Erythroblast (primary cell): ENCODE measurements at regions not wholly inside any gene's neighbourhood (a gene's known extent, or its start where the extent isn't known, plus 50 kb on each side); places are given as distances from the start of the nearest gene placed in this dataset.
A peak's percentile ranks its signal among the peaks of the same experiment; 100 is the strongest.

Source experiments
- DNase-seq, 2 experiments: peaks; one replicate each; lab custom pipeline; 2025; lab: John Stamatoyannopoulos, UW
- GATA1 ChIP-seq: IDR thresholded peaks from 2 replicates; pipeline ENCODE4 v1.6.1; 2011; ENCODE audit warnings: low read depth, mild to moderate bottlenecking, control low read depth, low read length, moderate library complexity
- POLR2A ChIP-seq: IDR thresholded peaks from 2 replicates; pipeline ENCODE4 v1.6.1; 2011; ENCODE audit warnings: mild to moderate bottlenecking, low read length

DNA sequence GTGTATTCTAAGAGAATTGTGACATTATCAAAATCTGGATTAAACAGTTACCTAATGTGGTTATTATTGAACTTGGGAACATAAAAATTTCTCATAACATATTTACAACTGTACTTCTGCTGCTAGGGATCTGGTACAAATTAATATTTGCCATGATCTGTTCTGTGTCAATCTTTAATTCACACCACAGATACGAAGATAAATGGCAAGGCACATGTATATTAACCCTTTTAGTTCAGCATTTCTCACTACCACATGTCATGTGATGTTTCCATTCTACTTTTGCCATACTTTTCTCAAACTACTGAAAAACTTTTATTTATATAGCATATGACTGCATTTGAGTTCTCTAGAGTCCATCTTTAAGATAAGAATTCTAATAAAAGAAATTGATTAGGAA is 295.3 kb upstream of the DDX18 start:
- no peak for TF ChIP-seq POLR2A
- no peak for TF ChIP-seq GATA1
- DNase-seq = no peak

DNA sequence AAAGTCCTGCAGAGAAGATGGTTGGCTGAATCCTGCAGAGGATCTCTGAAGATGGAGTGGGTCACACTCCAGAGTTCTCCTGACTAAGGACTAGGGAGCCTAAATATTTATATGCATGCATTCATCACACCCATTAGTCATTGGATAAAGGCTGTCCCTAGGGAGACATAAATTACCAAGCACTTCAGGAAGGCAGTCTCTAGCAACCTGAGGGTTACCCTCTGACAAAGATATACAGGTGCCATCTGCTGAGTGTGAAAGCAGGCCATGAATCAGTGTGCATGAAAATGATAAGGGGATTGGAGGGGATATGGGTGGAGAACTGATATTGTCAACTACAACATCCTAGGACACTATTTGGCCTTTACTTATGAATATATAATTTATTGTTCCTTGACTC is 294.8 kb upstream of the DDX18 start:
- TF ChIP-seq GATA1 (no peak), POLR2A (no peak)

DNA sequence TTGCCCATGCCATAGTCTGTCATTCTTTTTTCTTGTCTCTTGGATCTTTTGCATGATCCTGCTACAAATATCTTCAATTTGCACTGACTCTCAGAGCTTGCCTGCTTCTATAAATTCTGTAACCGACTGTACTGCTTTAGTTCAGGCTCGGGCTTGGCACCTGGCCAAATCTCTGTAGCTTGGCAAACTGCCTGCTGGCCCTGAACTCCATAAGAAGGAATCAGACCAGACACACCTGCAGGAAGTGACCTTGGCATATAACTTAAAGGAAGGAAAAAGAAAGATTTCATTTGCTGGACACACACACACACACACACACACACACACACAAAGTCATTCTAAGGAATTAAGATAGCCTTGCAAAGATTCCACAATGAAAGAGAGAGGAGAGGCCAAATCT is 291.2 kb upstream of the DDX18 start:
- peak in 1 of 2 experiments; percentile 8 for DNase-seq
- TF ChIP-seq GATA1 (no peak), POLR2A (no peak)

More for the DNA sequence above, 294.8 kb upstream of the DDX18 start:
- DNase-seq = no peak

DNA sequence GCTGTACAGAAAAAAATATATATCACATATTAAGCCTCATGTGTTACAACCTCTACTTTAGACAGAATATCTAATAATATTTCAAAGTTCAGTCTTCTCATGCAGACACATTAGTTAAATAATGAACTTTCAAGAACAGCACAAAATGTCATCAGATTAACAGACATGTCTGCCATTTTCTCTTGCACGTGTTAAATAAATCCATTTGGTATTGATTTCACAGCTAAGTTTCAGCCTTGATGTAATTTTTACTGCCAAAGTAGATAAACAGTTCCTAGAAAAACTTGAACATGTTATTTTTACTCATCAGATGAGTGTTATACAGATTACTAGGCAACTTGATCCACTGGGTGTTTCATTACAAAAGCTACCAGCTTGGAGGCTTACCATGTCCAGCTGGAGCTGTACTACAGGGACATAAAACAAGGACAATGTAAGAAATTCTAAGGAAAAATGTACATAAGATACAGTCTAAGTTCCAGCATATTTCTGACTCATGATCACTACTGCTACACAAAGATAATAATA is 290.7 kb upstream of the DDX18 start:
- TF ChIP-seq GATA1 (no peak), POLR2A (no peak)
- no peak for DNase-seq

DNA sequence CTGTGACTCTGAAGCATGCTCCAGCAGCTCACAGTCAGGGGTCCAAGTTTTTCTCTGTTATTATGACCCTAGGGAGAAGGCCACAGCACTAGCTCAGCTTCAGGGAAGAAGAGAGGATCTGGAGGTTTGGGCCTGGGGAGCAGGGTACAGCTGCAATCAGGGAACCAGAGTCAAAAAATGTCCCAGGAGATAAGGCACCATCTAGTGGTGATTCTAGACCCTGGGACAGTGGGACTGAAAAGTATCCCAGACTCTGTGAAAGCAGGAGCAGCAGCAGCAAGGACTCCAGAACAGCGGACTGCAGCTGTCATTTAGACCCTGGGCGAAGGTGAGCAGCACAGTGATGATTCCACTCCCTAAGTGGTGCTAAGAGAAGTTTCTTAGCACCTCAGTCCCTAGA is 278.4 kb upstream of the DDX18 start:
- TF ChIP-seq POLR2A = no peak
- no peak for TF ChIP-seq GATA1

DNA sequence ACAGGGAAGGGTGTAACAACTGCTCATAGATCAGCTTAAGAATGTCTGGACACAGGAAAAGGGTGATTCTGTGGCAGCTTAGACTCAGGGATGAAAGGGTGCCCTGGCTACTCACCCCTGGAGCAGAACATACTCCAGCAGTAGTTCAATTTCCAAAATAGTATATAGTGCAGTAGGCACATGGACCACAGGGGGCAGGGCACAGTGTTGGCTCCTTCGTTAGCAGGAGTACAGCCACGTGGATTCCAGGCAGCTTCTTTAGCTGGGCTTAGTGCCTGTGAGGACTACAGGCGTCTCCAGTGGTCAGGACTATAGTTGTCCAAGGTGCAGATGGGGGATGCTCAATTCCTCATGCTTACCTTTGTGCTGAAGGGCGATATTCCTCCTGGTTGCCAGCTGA is 277.5 kb upstream of the DDX18 start:
- no peak for DNase-seq
- TF ChIP-seq POLR2A (no peak), GATA1 (no peak)

More for the DNA sequence above, 278.4 kb upstream of the DDX18 start:
- DNase-seq = no peak

DNA sequence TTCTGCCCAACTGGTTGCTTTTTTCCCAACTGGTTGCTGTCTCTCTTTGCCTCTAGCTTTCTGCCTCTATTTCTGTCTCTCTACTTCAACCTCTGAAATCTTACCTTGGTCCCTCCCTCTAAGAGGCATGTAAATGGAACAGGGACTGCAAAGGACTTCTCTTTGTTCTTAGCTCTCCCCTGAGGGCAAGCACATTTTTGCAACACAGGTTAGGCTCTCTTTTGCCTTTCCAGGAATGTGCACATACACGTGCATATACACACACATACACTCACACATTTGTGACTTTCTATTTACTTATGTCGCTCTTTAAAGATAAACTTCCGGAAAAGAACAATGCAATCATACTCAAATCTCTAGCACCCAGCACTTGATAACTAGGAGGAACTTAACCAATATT is 262.6 kb upstream of the DDX18 start:
- no peak for TF ChIP-seq GATA1
- TF ChIP-seq POLR2A = no peak
- DNase-seq = no peak

DNA sequence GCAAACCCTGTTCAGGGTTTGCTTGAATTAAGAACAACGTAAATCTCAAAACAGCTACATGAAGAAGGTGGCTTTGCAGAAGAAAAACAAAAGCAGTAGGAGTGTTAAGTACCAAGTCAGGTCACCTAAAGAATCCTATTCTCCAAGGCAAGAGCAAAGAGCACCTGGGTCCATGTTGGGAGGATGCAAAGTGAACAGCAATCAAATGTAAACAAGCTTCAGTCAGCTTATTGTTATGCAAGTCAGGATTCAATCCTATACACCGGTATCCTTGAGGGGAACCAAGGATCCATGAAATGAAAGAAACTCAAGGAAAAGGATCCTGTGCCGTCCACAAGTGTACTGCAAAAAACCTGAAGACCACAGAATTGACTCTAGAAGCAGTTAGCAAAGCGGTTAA is 261.0 kb upstream of the DDX18 start:
- TF ChIP-seq POLR2A (no peak), GATA1 (no peak)
- DNase-seq = no peak

DNA sequence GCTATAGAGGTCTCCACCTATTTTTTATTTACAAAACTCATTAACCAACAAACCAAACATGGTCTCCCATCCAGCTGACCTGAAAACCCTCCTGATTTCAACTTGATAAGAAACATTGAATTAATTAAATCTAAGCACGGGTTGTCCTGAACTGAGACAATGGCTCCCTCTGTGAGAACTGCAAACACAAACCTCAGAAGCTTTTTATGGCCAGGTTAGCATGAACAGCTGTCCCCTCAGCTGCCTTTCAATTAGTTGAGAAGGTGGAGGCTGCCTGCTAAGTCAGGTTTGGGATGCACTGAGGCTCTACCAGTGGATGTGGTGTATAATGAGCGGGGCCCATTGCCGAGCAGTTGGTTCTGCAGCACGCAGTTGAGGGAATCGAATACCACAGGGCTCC is 258.5 kb upstream of the DDX18 start:
- no peak for DNase-seq
- TF ChIP-seq POLR2A = no peak
- no peak for TF ChIP-seq GATA1

DNA sequence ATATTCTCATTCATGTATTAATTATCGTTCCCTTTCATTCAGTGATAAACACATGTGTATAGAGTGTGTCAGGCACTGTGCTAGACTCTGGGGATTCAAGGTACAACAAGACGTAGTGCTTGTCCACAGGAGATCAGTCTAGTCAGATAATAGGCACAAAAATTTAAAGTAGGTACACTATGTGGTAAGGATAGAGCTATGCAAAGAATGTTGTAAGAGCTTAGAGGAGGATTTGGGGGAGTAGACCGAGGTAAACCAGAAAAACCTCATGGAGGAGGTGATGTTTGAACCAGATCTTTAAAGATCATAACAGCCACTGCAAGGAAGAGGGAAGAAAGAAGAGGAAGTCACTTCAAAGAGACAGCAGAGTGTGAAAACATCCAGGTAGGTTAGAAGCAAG is 256.9 kb upstream of the DDX18 start:
- no peak for DNase-seq
- no peak for TF ChIP-seq GATA1
- TF ChIP-seq POLR2A = no peak

DNA sequence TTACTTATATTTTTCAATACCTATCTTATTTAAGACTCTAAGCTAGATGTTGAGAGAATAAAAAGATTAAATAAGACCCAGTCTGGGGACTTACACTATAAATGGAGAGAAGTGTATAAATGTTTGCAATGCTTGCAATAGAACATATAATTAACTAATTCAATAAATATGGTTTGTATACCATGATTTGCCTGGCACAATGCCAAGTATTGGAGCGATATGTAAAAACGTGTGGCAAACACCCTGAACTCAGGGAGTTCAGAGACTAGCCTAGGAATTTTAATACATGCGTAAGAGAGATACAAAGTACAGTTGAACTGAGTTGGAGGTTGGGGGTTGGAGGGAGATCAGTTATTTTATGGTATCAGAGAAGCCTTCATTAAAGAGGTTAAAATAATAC is 251.8 kb upstream of the DDX18 start:
- DNase-seq = no peak

DNA sequence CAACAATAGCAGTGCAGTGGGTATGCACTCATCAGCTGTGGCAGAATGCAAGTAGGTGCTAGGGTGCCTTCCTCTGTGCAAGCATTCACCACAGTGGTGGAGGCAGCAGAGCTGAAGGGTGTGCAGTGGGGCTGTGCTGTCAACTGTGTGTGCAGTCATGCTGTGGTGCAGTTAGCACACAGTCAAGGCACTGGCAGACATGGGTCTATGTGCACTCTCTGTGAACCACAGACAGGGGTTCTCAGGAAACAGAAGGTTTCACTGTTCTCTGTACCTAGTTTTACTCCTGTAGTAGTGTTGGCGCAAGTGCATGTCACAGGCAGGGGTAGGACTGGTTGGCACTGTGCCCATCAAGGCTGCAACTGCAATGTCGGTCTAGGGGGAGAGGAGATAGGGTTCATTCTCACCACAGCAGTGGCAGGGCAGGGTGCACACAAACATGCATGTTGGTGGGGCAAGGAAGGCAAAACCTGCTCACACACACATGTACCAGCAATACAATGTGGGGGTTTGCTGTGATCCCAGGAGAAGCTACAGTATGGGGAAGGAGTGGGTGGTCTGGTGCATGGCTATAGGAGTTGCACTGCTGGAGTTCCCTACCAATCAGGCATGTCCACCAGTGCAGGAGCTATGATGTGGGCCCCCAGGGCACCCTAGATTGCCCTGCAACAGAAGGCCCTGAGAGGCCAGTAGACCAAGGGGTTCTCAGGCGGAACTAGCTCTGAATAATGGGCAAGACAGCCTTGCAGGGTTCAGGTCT is 242.7 kb upstream of the DDX18 start:
- TF ChIP-seq GATA1 (no peak), POLR2A (no peak)
- DNase-seq = no peak

More for the DNA sequence above, 251.8 kb upstream of the DDX18 start:
- TF ChIP-seq POLR2A (no peak), GATA1 (no peak)

DNA sequence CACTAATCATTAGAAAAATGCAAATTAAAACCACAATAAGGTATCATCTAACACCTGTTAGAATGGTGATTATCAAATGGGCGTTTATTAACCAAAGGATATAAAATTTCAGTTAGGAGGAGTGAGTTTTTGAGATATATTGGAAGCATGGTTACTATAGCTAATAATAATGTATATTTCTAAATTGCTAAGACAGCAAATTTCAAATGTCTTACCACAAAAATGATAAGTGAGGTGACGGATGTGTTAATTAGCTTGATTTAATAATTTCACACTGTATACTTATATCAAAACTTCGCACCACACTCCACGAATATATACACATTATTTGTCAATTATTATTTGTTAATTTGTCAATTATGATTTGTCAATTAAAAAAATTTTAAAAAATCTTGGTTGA is 227.2 kb upstream of the DDX18 start:
- TF ChIP-seq GATA1 = no peak
- TF ChIP-seq POLR2A = no peak
- no peak for DNase-seq

DNA sequence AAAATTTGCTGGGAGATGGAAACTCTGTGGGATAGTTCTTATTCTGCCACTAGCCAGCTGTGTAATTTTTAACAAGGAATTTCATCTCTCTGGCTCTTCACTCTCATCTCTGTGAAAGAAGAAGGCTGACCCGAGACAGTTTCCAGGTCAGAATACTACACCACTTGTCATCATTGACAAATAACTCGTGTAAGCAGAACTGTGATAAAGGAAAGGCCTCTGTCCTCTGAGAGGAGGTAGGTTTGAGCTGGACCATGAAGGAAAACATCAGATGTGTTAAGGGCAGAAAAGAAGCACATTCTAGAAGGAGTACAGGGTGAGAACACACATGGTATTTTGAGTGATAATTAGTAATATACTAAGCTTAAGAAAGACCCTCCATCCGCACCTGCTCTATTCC is 211.4 kb upstream of the DDX18 start:
- TF ChIP-seq POLR2A = no peak
- no peak for TF ChIP-seq GATA1
- DNase-seq = no peak

DNA sequence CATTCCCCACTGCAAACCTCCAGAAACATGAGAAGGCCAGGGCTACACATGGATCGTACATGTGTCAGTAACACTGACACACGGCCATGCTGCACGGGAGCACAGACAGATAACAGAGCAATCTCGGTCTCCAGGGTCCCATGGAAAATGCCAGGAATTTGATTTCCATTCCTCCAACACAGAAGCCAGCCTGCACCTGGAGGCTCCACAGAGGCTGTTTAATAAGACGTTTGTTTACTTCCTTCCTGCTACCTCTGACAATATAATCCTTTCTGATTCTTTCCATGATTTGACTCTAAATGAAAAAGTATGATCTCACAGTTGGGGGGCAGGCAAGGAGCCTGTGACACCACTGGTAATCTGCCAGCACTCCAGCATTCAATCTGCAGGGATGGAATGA is 210.9 kb upstream of the DDX18 start:
- DNase-seq = no peak
- TF ChIP-seq GATA1 = no peak
- no peak for TF ChIP-seq POLR2A

DNA sequence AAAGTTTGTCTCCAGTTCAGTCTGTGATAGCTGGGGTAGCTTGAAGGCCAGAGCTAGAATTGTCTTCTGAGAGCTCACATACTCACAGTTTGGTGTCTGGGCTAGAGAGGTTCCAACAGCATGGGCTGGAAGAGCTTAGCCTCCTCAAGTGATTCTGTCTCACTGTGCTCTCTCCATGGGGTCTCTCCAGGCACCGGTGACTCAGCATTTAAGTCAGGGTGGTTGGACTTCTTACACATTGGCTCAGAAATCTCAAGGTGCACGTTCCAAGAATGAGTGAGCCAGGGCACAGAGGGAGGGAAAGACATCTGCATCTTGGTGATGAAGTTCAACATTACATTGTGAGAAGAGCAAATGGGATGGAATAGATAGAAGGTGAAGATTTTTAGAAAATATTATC is 207.3 kb upstream of the DDX18 start:
- no peak for DNase-seq
- TF ChIP-seq GATA1 = no peak
- TF ChIP-seq POLR2A = no peak
